ENCODE measurements at regions not wholly inside any gene's neighbourhood (a gene's known extent, or its start where the extent isn't known, plus 50 kb on each side); places are given as distances from the start of the nearest gene placed in this dataset.

DNA sequence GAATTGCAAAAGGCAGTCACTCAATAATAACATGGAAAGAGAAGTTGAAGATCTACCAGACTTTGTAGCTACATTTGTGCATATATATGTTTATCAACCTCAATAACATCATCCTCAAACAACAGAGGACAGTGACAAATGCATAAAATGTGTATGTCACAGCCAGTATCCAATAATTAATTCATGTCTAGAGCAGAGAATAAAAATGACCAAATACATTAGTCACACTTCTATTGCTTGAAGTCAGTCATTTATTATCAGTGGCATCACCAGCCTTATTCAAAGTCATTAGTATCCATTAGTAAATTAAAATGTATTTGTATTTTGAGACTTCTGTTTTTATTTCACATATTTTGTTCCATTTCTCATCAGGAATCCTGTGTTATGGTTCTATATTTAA is 852.8 kb downstream of the XPNPEP1 start:
- no peak overlapping the region for H3K27ac ChIP-seq (ENCODE audit: low read length)
- DNase-seq (ENCODE audit: low read depth, low spot score) (no peak), ATAC-seq (no peak)
- POLR2A ChIA-PET, result no interaction called here
- no peaks in the 10 kb centered on the region for H3K36me3 ChIP-seq (ENCODE audit: control insufficient read depth, insufficient read depth, low read length)
- in situ Hi-C loops (cut with HindIII; ENCODE audit: low pct_unique_long_range_greater_than_20kb, low sequenced_read_pairs) (no loop called here), intact Hi-C loops (cut with micrococcal nuclease; ENCODE audit: unreplicated experiment) (no loop called here)
- no peak overlapping the region for H3K4me3 ChIP-seq (ENCODE audit: low read depth in 2 of 2, low read length in 2 of 2)
- H3K9me3 ChIP-seq (ENCODE audit: control insufficient read depth, insufficient read depth, low read depth, low read length), result no peaks in the 10 kb centered on the region; the same call in 1 of the 2 replicates
- H3K27me3 ChIP-seq (ENCODE audit: control insufficient read depth, insufficient read depth, low read length), result no peaks in the 10 kb centered on the region
- TF ChIP-seq, protein P1, sequence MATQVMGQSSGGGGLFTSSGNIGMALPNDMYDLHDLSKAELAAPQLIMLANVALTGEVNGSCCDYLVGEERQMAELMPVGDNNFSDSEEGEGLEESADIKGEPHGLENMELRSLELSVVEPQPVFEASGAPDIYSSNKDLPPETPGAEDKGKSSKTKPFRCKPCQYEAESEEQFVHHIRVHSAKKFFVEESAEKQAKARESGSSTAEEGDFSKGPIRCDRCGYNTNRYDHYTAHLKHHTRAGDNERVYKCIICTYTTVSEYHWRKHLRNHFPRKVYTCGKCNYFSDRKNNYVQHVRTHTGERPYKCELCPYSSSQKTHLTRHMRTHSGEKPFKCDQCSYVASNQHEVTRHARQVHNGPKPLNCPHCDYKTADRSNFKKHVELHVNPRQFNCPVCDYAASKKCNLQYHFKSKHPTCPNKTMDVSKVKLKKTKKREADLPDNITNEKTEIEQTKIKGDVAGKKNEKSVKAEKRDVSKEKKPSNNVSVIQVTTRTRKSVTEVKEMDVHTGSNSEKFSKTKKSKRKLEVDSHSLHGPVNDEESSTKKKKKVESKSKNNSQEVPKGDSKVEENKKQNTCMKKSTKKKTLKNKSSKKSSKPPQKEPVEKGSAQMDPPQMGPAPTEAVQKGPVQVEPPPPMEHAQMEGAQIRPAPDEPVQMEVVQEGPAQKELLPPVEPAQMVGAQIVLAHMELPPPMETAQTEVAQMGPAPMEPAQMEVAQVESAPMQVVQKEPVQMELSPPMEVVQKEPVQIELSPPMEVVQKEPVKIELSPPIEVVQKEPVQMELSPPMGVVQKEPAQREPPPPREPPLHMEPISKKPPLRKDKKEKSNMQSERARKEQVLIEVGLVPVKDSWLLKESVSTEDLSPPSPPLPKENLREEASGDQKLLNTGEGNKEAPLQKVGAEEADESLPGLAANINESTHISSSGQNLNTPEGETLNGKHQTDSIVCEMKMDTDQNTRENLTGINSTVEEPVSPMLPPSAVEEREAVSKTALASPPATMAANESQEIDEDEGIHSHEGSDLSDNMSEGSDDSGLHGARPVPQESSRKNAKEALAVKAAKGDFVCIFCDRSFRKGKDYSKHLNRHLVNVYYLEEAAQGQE (IDR thresholded peaks at IDR 0.05; ENCODE audit: insufficient read depth in 1 of 2, low read depth in 2 of 2, low read length in 1 of 2), result no peak
- no peak for TF ChIP-seq TCF7L2 (IDR thresholded peaks at IDR 0.05; ENCODE audit: low read depth, low read length)
- TF ChIP-seq POLR2AphosphoS5 (IDR thresholded peaks at IDR 0.05; ENCODE audit: low read depth, low read length), result no peak
- TF ChIP-seq SIN3A (IDR thresholded peaks at IDR 0.05; ENCODE audit: borderline replicate concordance, insufficient read depth, low read depth, low read length), result no peak
- CTCF ChIA-PET, result no interaction called here
- BruUV-seq (replicated peaks), result no TSS peak
- no peaks in the 10 kb centered on the region for H3K4me1 ChIP-seq (ENCODE audit: control insufficient read depth, insufficient read depth, low read length)

DNA sequence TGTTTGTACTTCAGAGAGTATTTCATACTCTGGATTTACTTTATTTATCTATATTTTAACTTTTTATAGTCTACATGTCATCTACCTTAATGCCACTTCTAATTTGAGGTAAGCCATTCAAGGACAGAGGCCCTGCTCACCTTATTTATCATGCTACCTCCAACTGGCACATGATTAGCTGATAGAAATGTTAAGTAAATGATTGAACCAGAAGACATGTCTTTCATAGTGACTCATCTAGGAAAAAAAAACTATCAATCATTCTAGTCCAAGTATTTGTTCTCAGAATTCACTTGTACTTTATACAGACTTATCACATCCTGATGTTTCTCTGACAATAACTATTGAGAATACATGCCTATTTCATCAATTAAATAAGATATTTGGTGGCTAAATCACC is 856.3 kb downstream of the XPNPEP1 start:
- no TSS peak for BruUV-seq (replicated peaks)
- ChIA-PET POLR2A (no interaction called here), CTCF (no interaction called here)
- no peaks in the 10 kb centered on the region; the same call in 1 of the 2 replicates for H3K9me3 ChIP-seq (ENCODE audit: control insufficient read depth, insufficient read depth, low read depth, low read length)
- in situ Hi-C loops (cut with HindIII; ENCODE audit: low pct_unique_long_range_greater_than_20kb, low sequenced_read_pairs) (no loop called here), intact Hi-C loops (cut with micrococcal nuclease; ENCODE audit: unreplicated experiment) (no loop called here)
- no peak overlapping the region for H3K4me3 ChIP-seq (ENCODE audit: low read depth in 2 of 2, low read length in 2 of 2)
- H3K27ac ChIP-seq (ENCODE audit: low read length), result no peak overlapping the region
- no peaks in the 10 kb centered on the region for H3K4me1 ChIP-seq (ENCODE audit: control insufficient read depth, insufficient read depth, low read length)
- DNase-seq (ENCODE audit: low read depth, low spot score) (no peak), ATAC-seq (no peak)
- no peaks in the 10 kb centered on the region for H3K36me3 ChIP-seq (ENCODE audit: control insufficient read depth, insufficient read depth, low read length)
- no peaks in the 10 kb centered on the region for H3K27me3 ChIP-seq (ENCODE audit: control insufficient read depth, insufficient read depth, low read length)
- no peak for TF ChIP-seq SIN3A (IDR thresholded peaks at IDR 0.05; ENCODE audit: borderline replicate concordance, insufficient read depth, low read depth, low read length)
- TF ChIP-seq POLR2AphosphoS5 (IDR thresholded peaks at IDR 0.05; ENCODE audit: low read depth, low read length), result no peak
- TF ChIP-seq TCF7L2 (IDR thresholded peaks at IDR 0.05; ENCODE audit: low read depth, low read length), result no peak
- TF ChIP-seq, protein P2, sequence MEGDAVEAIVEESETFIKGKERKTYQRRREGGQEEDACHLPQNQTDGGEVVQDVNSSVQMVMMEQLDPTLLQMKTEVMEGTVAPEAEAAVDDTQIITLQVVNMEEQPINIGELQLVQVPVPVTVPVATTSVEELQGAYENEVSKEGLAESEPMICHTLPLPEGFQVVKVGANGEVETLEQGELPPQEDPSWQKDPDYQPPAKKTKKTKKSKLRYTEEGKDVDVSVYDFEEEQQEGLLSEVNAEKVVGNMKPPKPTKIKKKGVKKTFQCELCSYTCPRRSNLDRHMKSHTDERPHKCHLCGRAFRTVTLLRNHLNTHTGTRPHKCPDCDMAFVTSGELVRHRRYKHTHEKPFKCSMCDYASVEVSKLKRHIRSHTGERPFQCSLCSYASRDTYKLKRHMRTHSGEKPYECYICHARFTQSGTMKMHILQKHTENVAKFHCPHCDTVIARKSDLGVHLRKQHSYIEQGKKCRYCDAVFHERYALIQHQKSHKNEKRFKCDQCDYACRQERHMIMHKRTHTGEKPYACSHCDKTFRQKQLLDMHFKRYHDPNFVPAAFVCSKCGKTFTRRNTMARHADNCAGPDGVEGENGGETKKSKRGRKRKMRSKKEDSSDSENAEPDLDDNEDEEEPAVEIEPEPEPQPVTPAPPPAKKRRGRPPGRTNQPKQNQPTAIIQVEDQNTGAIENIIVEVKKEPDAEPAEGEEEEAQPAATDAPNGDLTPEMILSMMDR (IDR thresholded peaks at IDR 0.05), result no peak
- TF ChIP-seq, protein P1 (IDR thresholded peaks at IDR 0.05; ENCODE audit: insufficient read depth in 1 of 2, low read depth in 2 of 2, low read length in 1 of 2), result no peak

Measured in Panc1 (cell line).